IMR-90 (cell line): ENCODE measurements at regions not wholly inside any gene's neighbourhood (a gene's known extent, or its start where the extent isn't known, plus 50 kb on each side); places are given as distances from the start of the nearest gene placed in this dataset.

ENCODE experiments used
- CTCF ChIP-seq: conservative IDR thresholded peaks from 2 replicates; pipeline ENCODE4 v1.5.1; 2012; ENCODE audit warnings: mild to moderate bottlenecking, low read depth, low read length, improper control_type of control experiment
- MAZ ChIP-seq: IDR thresholded peaks from 2 replicates; pipeline ENCODE4 v1.6.1; 2012; ENCODE audit warnings: low read depth, mild to moderate bottlenecking, low read length, improper control_type of control experiment, moderate library complexity, borderline replicate concordance
- POLR2A ChIP-seq: IDR thresholded peaks from 2 replicates; pipeline ENCODE4 v1.6.1; 2012; ENCODE audit warnings: mild to moderate bottlenecking, low read depth, low read length
- RAD21 ChIP-seq: IDR thresholded peaks from 2 replicates; pipeline ENCODE4 v1.6.1; 2012; ENCODE audit warnings: low read length, improper control_type of control experiment
- RFX5 ChIP-seq: IDR thresholded peaks from 2 replicates; pipeline ENCODE4 v1.8.0; 2012; ENCODE audit warnings: low read depth, mild to moderate bottlenecking, low read length, moderate library complexity
- SMC3 ChIP-seq: fragments of 150-350 bp; IDR thresholded peaks from 2 replicates; pipeline ENCODE4 v1.6.1; 2016; ENCODE audit warnings: low read depth, mild to moderate bottlenecking, antibody characterized with exemption, low read length, moderate library complexity
- USF2 ChIP-seq: fragments of 150-350 bp; IDR thresholded peaks from 2 replicates; pipeline ENCODE4 v1.6.1; 2017; ENCODE audit warnings: mild to moderate bottlenecking, antibody characterized with exemption, low read length, low read depth

GRCh38 chr13:111634410-111634809 lies 314.0 kb downstream of the TEX29 start:
- no peak for TF ChIP-seq CTCF
- no peak for TF ChIP-seq RAD21
- no peak for TF ChIP-seq RFX5
- no peak for TF ChIP-seq POLR2A
- no peak for TF ChIP-seq MAZ
- no peak for TF ChIP-seq USF2
- TF ChIP-seq SMC3, result no peak
